EL (cell line): ENCODE measurements at regions not wholly inside any gene's neighbourhood (a gene's known extent, or its start where the extent isn't known, plus 50 kb on each side); places are given as distances from the start of the nearest gene placed in this dataset.
"Not testable (repeated sequence)": the region's sequence is repeated elsewhere in the genome, so short reads cannot be mapped to it uniquely, and the experiment has no call there.

Source experiments
- DNase-seq: peaks from one replicate; pipeline ENCODE4 v3.0.0-alpha.2; 2016

DNA sequence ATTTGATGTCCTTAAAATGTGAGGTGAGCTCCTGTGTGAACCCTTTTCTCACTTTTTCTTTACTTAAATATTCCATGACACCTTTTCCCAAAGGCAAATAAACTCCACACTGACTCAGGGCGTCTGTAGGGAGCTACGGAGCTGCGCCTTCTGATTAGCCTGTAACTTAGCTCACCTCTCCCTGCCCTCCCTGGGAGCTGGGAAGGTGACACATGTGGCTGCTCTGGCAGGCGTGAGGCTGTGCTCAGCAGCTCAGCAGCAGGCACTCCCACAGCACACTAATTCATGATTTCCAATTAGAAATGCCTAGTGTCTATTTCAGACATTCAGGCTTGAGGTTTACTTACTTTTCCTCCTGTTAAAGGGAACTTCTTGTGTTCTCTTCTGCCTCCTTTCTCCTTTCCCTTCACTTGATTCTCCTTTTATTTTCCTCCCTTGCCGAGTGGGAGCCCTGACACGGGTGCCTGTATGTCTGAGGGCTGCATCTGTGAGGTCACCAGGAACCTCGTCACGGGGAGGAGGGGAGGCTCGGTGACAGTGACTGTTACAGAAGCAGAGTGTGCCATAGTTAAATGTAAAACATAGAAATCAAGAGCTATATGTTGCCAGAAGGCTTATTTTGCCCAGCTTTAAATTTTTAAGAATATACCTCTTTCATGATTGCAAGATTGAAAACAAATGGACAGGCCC, 437.1 kb downstream of the DCDC2C start:
- DNase-seq: no peak

DNA sequence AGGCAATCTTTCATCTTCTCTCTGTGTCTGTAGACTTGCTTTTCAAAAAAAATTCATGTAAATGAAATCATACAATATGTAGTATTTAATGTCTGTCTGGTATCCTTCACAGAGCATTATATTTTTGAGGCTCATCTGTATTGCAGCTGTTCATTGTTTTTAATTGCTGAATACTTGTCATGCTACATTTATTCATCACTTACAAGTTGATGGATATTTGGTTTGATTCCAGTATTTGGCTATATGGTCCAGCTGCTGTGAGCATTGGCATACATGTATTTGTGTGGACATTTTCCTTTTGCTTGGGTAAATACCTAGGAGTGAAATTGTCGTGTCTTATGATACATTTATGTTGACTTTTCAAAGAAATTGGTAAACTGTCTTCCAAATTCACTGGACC, 441.4 kb downstream of the DCDC2C start:
- DNase-seq: no peak

DNA sequence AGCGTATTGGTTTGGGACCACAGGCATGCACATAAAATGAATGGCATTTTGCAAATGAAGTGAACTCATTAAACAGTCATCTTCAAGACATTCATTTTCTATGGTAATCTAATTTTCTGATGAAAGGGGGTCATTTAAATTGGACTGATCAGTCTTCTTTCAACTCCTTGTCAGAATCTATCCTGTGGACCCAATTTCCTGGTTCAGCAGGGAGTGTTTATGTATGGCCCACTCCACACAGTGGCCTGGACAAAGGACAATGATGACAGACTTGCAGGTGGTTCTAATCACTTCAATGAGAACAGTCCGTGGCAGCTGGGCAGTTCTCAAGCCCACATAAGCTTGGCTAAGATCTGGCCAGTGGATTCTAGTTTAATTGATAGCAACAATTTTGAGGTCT, 448.1 kb downstream of the DCDC2C start:
- DNase-seq: no peak

DNA sequence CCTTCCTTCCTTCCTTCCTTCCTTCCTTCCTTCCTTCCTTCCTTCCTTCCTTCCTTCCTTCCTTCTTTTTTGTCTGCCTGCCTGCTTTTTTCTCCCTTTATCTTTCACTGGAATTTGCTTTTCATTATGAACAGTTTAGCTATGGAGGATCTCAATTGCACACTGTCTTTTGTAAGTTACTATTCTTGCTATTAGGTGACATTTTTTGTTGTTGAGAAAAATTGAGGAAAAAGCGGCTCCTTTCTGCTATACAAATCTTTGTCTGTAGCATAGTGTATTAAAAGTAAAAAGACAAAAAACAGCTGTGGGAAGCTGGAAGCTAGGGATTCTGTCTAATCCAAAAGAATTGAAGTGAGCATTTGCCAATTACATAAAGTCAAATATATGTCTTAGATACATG, 448.7 kb downstream of the DCDC2C start:
- no peak for DNase-seq

DNA sequence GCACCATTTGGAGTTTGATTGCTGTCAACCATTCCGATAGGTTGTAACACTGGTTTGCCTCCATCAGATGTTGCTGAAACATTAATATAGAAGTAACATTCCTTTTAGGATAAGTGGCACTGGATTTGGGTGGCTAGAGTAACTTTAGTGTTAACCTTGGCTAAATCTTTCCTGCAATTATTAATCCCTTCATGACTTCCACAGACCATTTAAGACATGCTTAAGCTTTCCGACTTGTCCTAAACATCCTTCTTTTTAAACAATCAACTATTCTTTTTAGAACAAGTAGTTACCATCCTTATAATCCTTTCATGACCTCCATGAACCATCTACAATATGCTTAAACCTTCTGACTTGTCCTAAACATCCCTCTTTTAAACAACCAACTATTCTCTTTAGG, 465.5 kb downstream of the DCDC2C start:
- DNase-seq: no peak

DNA sequence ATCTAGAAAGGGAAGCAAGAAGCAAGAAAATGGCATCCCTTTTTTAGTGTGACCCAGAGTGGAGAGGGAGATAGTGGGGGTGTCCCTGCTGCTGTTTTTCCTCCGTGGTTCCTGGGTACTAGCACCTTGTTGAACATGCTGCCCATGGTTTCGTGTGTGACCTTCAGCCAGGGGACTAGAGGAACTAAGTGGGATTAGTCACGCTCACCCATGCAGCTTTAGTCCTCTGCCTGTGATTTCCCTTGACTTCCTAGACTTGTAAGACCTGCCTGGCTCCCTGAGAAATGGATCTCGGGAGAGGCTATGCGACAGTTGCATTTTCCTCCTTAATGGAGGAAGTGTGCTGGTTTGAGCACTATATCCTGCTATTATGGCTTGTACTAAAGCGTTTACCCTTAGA, 471.4 kb downstream of the DCDC2C start:
- DNase-seq: no peak

DNA sequence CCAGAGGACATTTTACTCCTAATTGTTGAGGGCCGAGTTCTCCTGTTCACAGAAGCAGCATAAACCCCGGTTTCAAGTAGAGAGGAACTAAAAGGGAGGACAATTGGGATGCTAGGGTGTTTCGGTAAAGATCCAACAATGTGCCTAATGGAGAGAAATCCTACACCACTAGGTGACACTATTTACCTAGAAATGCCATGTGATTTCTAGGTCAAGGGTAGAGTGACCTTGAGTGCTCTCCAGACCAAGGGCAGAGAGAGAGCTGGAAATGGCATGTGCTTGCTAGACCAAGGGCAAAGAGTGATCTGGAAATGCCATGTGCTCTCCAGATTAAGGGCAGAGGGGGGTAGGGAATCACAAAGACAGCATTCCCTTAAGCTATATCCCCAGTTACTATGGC, 472.0 kb downstream of the DCDC2C start:
- DNase-seq: no peak

DNA sequence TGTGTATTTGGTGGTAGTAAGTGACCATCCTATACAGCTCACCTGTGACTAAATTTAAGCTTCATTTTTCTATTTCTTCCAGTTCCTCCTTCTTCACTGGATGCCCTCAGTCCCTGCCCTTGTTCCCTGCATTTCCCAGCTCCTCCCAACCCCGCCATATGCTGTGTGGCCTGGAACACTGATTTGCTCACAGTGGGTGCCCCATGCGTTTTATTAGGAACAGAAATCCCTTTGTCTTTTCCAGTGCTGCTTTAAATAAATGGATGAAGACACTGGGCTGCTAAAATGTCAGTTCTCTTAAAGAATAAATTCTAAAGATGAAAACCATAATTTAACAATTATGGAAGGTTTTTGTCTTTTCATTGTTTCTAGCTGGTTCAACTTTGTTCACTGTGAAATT, 477.3 kb downstream of the DCDC2C start:
- DNase-seq: no peak

DNA sequence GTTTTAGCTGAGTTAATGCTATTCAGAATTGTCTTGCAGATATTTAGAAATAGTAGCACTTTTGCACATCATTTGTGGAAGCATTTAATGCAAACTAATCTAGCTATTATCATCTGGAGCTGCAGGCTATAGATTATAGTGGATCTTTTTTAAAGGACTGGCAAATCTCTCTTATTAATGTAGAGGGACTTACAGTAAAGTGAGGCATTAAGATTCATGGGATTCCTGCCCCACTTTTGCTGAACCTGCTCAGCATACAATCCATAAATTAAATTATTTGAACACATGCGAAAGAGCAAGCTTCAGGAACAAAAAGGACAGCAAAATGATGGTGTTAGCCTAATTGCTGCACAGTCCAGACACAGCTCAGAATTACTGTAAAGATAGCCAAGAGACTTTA, 477.7 kb downstream of the DCDC2C start:
- DNase-seq: no peak

DNA sequence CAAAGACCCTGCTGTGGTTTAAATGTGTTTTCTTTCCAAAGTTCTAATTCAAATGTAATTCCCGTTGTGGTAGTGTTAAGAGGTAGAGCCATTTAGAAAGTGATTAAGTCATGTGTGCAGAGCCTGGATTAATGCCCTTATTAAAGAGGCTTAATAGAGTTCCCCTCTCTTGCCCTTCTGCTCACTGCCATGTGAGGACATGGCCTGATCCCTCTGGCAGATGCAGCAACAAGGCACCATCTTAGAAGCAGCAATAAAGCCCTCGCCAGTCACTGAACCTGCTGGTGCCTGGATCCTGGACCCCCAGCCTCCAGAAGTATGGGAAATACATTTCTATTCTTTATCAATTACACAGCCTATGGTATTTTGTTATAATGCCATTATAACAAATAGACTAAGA, 485.2 kb downstream of the DCDC2C start:
- DNase-seq: no peak

DNA sequence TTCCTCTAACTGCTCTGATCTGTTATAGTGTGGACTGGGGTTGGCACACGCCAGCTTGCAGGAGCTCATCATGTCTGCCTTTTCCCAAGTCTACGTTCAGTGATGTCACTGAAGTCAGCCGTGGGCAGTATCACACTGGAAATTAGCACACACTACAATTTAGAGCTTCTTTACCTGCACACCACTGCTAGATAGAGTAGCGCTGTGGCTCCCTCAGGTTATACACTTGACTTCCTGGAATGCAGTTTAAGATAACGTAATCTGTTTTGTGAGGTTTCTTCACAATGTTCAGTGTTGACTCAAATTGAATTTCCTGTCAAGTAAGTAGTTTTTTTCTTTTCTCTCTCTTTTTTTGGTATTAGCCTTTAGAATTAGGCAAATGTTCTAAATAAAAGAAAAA, 487.2 kb downstream of the DCDC2C start:
- DNase-seq: no peak

DNA sequence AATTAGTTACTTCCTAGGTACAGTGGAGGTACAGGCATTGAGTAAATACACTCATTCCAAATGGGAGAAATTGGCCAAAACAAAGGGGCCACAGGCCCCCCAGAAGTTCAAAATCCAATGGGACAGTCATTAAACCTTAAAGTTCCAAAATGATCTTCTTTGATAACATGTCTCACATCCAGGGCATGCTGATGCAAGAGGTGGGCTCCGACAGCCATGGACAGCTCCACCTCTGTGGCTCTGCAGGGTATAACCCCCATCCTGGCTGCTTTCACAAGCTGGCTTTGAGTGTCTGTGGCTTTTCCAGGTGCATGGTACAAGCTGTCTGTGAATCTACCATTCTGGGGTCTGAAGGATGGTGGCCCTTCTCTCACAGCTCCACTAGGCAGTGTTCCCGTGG, 488.7 kb downstream of the DCDC2C start:
- DNase-seq: no peak

DNA sequence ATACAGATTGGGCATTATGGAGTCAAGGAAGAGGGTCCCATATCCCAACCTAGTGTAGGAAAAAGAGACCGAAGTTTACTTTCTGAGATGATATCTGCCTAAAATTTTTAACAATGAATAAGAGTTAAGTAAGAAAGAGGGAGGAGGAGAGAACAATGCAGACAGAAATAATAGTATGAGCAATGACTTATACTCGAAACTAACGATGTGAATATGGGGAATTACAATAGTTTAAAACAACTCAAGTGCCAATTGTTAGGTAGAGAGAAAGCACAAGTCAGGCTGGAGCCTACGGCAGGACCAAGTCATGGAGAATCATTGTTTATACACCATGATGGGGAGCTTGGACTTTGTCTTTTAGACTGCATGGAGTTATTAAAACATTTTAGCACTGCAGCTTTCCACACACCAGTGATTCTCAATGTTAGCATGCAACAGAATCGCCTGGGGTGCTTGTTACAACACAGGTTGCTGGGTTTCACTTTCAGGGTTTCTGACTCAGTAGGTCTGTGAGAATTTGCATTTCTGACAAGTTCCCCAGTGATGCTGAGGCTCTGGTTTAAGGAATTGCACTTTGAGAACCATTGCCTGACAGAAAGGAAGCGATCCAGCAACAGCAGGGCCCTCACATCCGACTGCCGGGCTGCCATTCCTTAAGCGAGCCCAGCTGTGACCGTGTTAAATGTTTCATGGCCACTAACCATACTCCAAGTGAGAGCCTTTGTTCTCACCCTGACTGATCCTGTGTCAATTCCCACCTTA, 511.2 kb downstream of the DCDC2C start:
- DNase-seq: no peak

DNA sequence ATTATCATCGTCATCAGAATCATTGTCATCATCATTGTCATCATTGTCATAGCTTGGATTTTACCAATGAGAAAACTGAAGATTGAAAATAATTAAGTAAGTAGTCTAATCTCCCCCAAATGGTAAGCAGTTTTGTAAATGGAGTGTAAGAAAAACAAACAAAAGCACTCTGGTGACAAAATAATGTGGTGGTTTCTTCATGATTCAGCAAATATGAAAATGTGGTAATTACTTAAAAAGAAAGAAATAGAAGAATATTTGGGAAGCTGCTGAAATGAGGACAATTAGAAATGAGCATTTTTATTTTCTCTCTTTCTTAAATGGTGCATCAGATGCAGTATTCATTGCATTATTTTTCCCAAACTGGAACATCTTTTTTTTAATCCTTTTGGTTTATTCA, 514.4 kb downstream of the DCDC2C start:
- DNase-seq: no peak

DNA sequence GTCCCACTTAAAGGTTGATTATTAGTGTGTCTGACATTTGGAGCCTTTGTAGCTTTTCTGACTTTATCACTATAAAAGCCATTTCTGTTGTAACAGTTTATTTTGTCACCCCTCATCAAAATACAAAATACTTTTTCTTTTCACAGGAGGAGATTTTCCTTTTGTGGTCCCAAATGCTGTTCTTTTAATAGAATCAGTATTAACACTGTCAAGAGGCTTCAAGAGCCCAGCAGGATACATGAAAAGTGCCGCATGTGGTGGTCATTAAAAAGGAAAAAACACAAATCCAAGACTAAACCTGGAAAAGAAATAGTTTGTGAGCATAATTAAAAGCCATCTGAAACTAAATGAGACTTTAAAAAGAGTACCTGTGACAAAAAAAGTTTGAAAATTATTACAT, 515.7 kb downstream of the DCDC2C start:
- no peak for DNase-seq

DNA sequence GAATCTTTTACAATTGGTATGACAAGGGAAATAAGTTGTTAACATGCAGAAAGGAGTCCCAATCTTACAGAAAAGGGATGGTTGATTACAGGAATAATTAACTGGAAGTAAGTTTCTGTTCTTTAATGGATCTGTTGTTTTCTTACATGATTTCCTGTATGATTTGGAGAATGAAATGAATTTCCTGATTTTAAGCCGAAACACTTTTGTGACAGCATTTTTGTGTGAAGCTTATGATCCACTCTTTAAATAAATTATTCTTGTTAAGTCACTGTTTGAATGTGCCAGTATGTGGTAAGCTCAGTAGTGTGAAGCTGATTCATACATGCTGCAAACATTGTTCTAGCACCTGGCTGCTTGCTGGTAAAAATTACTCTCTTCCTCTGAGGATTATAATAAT, 516.2 kb downstream of the DCDC2C start:
- DNase-seq: no peak

DNA sequence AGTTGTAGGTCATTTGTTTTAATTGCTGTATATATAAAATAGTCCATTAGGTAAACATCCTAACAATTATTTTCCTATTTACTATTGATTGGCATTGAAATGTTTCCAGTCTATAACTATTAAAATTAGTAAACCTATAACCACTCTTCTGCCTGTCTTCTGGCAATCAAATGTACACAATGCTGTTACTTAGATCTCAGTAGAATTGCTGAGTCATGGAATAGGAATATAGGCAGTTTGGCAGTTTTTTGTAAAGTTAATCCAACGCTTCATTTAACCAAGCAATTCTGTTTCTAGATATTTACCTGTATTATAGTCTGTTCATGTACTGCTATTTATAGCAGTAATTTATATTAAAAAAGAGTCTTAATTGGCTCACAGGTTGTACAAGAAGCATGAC, 518.1 kb downstream of the DCDC2C start:
- DNase-seq: no peak

DNA sequence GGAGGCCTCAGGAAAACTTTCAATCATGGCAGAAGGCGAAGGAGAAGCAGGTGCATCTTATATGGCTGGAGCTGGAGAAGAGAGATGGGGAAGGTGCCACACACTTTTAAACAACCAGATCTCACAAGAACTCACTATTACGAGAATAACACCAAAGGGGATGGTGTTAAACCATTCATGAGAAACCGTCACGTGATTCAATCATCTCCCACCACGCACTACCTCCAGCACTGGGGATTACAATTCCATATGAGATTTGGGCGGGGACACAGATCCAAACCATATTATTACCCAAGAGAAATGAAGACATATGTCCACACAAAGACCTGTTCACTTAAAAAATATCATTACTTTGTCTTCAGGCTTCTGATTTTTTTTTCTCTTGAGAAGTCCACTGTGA, 518.5 kb downstream of the DCDC2C start:
- DNase-seq: no peak

DNA sequence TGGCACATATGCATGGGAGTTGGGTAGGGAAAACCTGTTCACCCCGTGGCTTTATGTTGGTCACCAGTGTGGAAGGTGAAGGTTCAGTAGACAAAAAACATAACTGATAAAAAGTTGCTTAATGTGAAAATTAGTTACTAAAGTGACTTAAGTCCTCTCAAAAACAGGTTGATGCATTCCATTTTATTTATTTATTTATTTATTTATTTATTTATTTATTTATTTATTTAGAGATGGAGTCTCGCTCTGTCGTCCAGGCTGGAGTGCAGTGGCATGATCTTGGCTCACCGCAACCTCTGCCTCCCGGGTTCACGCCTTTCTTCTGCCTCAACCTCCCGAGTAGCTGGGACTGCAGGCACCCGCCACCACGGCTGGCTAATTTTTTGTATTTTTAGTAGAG, 541.0 kb downstream of the DCDC2C start:
- not testable (repeated sequence) for DNase-seq

DNA sequence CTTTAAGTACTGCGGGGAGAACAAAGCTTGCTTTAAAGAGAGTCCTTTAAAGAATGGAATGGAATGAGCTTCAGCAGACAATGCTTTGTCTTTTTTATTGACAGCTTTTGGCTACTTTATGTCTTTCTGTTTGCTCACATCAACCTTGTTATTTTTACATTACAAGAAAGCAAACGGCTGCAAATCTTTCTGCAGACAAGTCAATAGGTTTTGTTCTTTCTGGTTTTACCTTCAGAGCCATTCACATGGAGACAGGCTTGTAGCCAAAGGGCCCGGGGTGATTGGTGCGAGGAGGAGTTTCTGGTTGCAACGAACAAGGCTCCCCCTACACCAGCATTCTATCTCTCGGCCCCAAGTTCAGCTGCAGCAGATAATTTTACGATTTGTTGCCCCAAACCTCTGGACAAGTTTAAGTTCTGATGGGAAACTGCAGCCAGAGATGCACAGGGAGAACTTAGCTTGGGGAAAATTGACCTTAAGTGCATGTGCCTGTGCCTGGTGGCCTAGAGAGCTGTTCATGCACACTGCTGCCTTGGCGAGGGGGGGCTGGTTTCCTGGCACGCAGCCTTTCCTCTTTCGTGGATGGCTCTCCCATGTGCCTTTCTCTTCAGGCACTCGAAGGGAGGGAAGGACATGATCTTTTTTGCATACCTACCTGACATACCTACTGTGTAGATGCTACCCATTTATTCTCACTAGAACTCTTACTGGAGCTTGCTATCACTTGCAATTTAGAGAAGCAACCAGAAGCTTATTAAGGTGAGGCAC, 543.2 kb downstream of the DCDC2C start:
- DNase-seq: no peak

DNA sequence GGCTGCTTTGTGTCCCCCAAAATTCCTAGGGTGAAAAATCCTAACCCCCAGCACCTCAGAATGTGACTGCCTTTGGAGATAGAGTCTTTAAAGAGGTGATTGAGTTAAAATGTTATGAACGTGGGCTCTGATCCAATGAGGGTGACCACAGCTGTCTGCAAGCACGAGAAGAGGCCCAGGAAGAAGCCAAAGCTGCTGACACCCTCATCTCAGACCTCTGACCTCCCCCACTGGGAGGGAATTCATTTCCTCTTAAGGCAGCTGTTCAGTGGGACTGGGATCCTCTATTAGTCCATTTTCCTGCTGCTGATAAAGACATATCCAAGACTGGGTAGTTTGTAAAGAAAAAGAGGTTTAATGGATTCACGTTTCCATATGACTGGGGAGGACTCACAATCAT, 544.4 kb downstream of the DCDC2C start:
- DNase-seq: no peak

DNA sequence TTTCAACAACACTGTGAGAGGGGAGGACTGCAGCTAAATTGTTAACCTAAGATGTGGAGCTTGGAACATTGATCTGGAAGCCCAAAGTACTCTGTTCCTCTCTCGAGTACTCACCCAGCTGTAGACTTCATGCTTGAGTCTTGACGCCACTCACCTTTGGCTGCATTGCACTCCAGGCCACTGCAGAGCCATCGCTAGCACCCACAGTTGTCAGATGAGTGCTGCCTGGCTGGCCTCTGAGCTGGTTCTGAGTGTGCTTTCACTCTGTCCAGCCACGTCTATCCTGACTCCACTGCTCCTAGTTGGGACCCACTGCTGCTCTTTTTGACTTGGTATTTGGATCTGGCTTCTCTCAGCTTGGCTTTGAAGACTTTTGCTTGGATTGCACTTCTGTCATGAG, 552.1 kb downstream of the DCDC2C start:
- DNase-seq: no peak

DNA sequence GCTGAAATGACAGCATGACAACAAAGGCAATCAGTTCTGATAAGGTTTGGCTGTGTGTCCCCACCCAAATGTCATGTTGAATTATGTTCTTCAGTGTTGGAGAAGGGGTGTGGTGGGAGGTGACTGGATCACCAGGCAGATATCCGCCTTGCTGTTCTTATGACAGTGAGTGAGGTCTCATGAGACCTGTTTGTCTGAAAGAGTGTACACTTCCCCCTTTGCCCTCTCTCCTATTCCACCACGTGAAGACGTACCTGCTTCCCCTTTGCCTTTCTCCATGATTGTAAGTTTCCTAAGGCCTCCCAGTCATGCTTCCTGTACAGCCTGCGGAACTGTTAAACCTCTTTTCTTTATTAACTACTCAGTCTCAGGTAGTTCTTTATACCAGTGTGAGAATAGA, 553.0 kb downstream of the DCDC2C start:
- no peak for DNase-seq

DNA sequence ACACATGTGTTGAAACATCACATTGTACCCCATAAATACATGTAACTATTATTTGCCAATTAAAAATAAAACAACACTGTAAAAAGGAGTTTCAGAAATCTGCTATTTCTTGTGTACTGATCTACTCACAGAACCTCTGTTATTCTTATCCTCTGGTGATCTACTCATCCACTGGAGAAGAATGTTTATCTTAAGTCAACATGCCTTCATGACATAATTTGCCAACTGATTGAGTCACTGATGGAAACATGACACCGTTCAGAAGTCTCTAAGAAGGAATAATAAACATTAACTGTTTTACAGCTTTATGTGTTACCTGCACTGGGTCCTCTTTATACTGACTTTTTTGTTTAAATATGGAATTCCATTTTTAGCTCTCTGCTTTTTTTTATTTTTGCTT, 555.2 kb downstream of the DCDC2C start:
- DNase-seq: no peak
